ENCODE measurements at regions not wholly inside any gene's neighbourhood (a gene's known extent, or its start where the extent isn't known, plus 50 kb on each side); places are given as distances from the start of the nearest gene placed in this dataset.
"Not testable (repeated sequence)": the region's sequence is repeated elsewhere in the genome, so short reads cannot be mapped to it uniquely, and the experiment has no call there.

DNA sequence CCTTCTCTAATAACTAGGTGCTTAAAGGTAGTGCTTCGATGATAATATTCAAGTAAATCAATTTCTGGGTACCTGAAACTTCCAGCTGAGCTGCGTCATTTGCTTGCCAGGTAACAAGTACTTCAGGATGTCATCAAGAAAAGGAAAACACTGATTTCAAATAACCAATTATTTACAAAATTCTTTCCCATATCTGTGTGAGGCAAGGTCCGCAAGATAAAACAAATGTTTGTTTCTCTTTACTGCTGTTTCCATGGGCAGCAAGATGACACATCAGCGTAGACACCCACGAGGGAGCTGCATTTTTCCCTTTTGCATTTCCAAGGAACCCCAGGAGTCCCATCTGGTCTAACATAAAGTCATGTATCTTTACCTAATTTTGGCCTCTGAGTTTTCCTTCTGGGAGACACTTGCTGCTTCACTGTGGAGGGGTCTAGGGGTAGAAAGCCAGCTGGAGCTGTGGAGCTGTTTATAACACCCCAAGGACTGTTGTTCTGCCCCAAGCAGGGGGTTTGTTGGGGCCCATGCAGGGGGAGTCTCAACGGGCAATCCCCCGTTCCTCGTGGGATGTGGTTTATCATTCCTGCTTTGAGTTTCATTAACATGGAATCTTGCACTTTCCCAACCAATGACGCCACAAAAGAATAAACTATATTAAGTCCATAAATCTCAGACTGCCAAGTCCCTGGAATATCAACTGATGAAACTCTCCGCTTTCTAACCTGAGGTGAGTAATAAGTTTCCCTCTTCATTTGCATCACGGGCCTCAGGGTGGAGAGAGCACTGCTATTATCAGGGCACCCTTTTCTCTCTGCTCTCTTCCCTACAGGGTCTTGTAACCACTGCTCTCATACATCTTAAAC lies 112.8 kb upstream of the PELI2 start:
- peak; percentile 59 for DNase-seq (ENCODE audit: low read depth)
- TF ChIP-seq, protein P1, sequence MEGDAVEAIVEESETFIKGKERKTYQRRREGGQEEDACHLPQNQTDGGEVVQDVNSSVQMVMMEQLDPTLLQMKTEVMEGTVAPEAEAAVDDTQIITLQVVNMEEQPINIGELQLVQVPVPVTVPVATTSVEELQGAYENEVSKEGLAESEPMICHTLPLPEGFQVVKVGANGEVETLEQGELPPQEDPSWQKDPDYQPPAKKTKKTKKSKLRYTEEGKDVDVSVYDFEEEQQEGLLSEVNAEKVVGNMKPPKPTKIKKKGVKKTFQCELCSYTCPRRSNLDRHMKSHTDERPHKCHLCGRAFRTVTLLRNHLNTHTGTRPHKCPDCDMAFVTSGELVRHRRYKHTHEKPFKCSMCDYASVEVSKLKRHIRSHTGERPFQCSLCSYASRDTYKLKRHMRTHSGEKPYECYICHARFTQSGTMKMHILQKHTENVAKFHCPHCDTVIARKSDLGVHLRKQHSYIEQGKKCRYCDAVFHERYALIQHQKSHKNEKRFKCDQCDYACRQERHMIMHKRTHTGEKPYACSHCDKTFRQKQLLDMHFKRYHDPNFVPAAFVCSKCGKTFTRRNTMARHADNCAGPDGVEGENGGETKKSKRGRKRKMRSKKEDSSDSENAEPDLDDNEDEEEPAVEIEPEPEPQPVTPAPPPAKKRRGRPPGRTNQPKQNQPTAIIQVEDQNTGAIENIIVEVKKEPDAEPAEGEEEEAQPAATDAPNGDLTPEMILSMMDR (IDR thresholded peaks at IDR 0.05; ENCODE audit: control insufficient read depth, insufficient read depth, low read depth, low read length, missing control alignments), result no peak
- H3K4me3 ChIP-seq (ENCODE audit: control insufficient read depth, low read depth, low read length), result peak overlapping the region; percentile 23

DNA sequence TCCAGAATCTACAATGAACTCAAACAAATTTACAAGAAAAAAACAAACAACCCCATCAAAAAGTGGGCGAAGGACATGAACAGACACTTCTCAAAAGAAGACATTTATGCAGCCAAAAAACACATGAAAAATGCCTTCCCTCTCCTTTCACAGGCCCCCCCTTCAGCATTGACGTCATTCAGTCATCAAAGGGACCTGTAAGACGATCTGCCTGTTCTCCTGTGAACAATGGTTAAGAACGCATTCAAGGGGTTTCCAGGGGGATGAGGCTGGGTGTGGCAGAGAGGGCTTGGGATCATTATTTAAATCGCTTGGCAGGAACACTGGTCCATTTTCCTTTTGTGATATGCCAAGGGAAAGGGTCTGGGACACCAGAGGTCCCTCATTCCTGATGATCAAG lies 110.7 kb upstream of the PELI2 start:
- not testable (repeated sequence) for DNase-seq (ENCODE audit: low read depth); H3K4me3 ChIP-seq (ENCODE audit: control insufficient read depth, low read depth, low read length)

GRCh38 chr14:56008150-56008549 lies 110.1 kb upstream of the PELI2 start:
- no peak for DNase-seq (ENCODE audit: low read depth)
- TF ChIP-seq, protein P1 (IDR thresholded peaks at IDR 0.05; ENCODE audit: control insufficient read depth, insufficient read depth, low read depth, low read length, missing control alignments), result no peak
- H3K4me3 ChIP-seq (ENCODE audit: control insufficient read depth, low read depth, low read length), result no peak overlapping the region

DNA sequence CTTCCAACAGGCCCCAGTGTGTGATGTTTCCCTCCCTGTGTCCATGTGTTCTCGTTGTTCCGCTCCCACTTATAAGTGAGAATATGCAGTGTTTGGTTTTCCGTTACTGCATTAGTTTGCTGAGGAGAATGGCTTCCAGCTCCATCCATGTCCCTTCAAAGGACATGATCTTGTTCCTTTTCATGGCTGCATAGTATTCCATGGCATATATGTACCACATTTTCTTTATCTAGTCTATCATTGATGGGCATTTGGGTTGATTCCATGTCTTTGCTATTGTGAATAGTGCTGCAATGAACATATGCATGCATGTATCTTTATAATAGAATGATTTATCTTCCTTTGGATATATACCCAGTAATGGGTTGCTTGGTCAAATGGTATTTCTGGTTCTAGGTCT lies 109.5 kb upstream of the PELI2 start:
- not testable (repeated sequence) for DNase-seq (ENCODE audit: low read depth); H3K4me3 ChIP-seq (ENCODE audit: control insufficient read depth, low read depth, low read length)

GRCh38 chr14:56023661-56024081 lies 94.5 kb upstream of the PELI2 start:
- no peak for DNase-seq (ENCODE audit: low read depth)
- TF ChIP-seq, protein P1 (IDR thresholded peaks at IDR 0.05; ENCODE audit: control insufficient read depth, insufficient read depth, low read depth, low read length, missing control alignments), result no peak

GRCh38 chr14:56025191-56025590 lies 93.0 kb upstream of the PELI2 start:
- DNase-seq (ENCODE audit: low read depth), result no peak
- TF ChIP-seq, protein P1 (IDR thresholded peaks at IDR 0.05; ENCODE audit: control insufficient read depth, insufficient read depth, low read depth, low read length, missing control alignments), result no peak
- no peak overlapping the region for H3K4me3 ChIP-seq (ENCODE audit: control insufficient read depth, low read depth, low read length)

More at GRCh38 chr14:56023661-56024081, 94.5 kb upstream of the PELI2 start:
- H3K4me3 ChIP-seq (ENCODE audit: control insufficient read depth, low read depth, low read length), result no peak overlapping the region

DNA sequence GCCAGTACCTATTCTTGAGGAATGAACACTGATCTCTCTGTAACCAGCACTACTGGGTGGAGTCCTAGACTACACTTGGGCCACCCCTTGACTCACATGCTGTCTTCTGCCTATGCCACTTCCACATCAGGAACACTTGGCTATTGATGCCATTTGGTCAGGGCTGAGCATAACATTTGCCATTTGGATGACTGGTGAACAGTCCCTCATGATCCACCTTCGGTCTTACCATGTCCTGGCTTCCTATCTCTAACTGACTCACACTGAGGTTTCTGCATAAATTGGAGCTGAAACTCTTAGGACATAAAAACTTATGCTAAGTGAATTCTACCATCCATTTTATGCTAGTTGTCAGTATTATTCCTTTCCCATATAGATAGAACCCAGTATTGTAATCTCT lies 91.7 kb upstream of the PELI2 start:
- DNase-seq (ENCODE audit: low read depth), result no peak
- H3K4me3 ChIP-seq (ENCODE audit: control insufficient read depth, low read depth, low read length), result no peak overlapping the region
- TF ChIP-seq, protein P1 (IDR thresholded peaks at IDR 0.05; ENCODE audit: control insufficient read depth, insufficient read depth, low read depth, low read length, missing control alignments), result no peak

All from AG09309 (cell line).